HG02981 (cell line): ENCODE measurements at regions not wholly inside any gene's neighbourhood (a gene's known extent, or its start where the extent isn't known, plus 50 kb on each side); places are given as distances from the start of the nearest gene placed in this dataset.

Experiments
- ATAC-seq: cut with Tn5 transposase; IDR thresholded peaks from one replicate; pipeline ENCODE4 v1.9.1; 2021; ENCODE audit warnings: mild to moderate bottlenecking, moderate library complexity; ENCODE audit not compliant: unreplicated experiment

- ATAC-seq: no peak
Observed at GRCh38 chr5:82620957-82621600, 342.9 kb upstream of the RPS23 start.

- ATAC-seq: no peak
Observed at GRCh38 chr5:82619097-82619496, 340.9 kb upstream of the RPS23 start.

- ATAC-seq: no peak
Observed at GRCh38 chr5:82614706-82615105, 336.6 kb upstream of the RPS23 start.

- no peak for ATAC-seq
Observed at GRCh38 chr5:82613891-82614290, 335.7 kb upstream of the RPS23 start.

- ATAC-seq: no peak
Observed at GRCh38 chr5:82610686-82611085, 332.5 kb upstream of the RPS23 start.

GRCh38 chr5:82605441-82605973 lies 327.4 kb upstream of the RPS23 start:
- ATAC-seq: no peak

GRCh38 chr5:82603033-82603987 lies 325.2 kb upstream of the RPS23 start:
- ATAC-seq: no peak

- ATAC-seq: no peak
Observed at GRCh38 chr5:82601861-82602260, 323.7 kb upstream of the RPS23 start.

- ATAC-seq: no peak
Observed at GRCh38 chr5:82601077-82601476, 322.9 kb upstream of the RPS23 start.

GRCh38 chr5:82599692-82600091 lies 321.5 kb upstream of the RPS23 start:
- ATAC-seq: no peak

- no peak for ATAC-seq
Observed at GRCh38 chr5:82599030-82599429, 320.9 kb upstream of the RPS23 start.

- ATAC-seq: no peak
Observed at GRCh38 chr5:82597437-82597836, 319.3 kb upstream of the RPS23 start.

- no peak for ATAC-seq
Observed at GRCh38 chr5:82596451-82596850, 318.3 kb upstream of the RPS23 start.

- ATAC-seq: no peak
Observed at GRCh38 chr5:82595113-82595512, 317.0 kb upstream of the RPS23 start.

- no peak for ATAC-seq
Observed at GRCh38 chr5:82594097-82594496, 315.9 kb upstream of the RPS23 start.

- no peak for ATAC-seq
Observed at GRCh38 chr5:82593481-82593880, 315.3 kb upstream of the RPS23 start.

GRCh38 chr5:82591021-82591515 lies 312.9 kb upstream of the RPS23 start:
- ATAC-seq: no peak

- no peak for ATAC-seq
Observed at GRCh38 chr5:82590112-82590511, 312.0 kb upstream of the RPS23 start.

GRCh38 chr5:82586661-82587310 lies 308.6 kb upstream of the RPS23 start:
- ATAC-seq: no peak

GRCh38 chr5:82586181-82586580 lies 308.0 kb upstream of the RPS23 start:
- no peak for ATAC-seq

GRCh38 chr5:82584631-82585030 lies 306.5 kb upstream of the RPS23 start:
- no peak for ATAC-seq
